ENCODE measurements at regions not wholly inside any gene's neighbourhood (a gene's known extent, or its start where the extent isn't known, plus 50 kb on each side); places are given as distances from the start of the nearest gene placed in this dataset.

- TF ChIP-seq CTCF (IDR thresholded peaks at IDR 0.05; ENCODE audit: poor library complexity, severe bottlenecking) (no peak), POLR2AphosphoS5 (IDR thresholded peaks at IDR 0.05) (no peak), RAD21 (conservative IDR thresholded peaks at IDR 0.05) (no peak)
- TF ChIP-seq, protein P1, sequence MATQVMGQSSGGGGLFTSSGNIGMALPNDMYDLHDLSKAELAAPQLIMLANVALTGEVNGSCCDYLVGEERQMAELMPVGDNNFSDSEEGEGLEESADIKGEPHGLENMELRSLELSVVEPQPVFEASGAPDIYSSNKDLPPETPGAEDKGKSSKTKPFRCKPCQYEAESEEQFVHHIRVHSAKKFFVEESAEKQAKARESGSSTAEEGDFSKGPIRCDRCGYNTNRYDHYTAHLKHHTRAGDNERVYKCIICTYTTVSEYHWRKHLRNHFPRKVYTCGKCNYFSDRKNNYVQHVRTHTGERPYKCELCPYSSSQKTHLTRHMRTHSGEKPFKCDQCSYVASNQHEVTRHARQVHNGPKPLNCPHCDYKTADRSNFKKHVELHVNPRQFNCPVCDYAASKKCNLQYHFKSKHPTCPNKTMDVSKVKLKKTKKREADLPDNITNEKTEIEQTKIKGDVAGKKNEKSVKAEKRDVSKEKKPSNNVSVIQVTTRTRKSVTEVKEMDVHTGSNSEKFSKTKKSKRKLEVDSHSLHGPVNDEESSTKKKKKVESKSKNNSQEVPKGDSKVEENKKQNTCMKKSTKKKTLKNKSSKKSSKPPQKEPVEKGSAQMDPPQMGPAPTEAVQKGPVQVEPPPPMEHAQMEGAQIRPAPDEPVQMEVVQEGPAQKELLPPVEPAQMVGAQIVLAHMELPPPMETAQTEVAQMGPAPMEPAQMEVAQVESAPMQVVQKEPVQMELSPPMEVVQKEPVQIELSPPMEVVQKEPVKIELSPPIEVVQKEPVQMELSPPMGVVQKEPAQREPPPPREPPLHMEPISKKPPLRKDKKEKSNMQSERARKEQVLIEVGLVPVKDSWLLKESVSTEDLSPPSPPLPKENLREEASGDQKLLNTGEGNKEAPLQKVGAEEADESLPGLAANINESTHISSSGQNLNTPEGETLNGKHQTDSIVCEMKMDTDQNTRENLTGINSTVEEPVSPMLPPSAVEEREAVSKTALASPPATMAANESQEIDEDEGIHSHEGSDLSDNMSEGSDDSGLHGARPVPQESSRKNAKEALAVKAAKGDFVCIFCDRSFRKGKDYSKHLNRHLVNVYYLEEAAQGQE (IDR thresholded peaks at IDR 0.05; ENCODE audit: borderline replicate concordance): no peak
Observed at GRCh38 chr12:82600379-82600778, 86.3 kb upstream of the TMTC2 start.

Measured in neural cell (in vitro differentiated cells).